SKM-1 treated with dmso at 0.1 percent for 144 hours (cell line): ENCODE measurements at regions not wholly inside any gene's neighbourhood (a gene's known extent, or its start where the extent isn't known, plus 50 kb on each side); places are given as distances from the start of the nearest gene placed in this dataset.
"Not testable (repeated sequence)": the region's sequence is repeated elsewhere in the genome, so short reads cannot be mapped to it uniquely, and the experiment has no call there.

ENCODE experiments used
- DNase-seq: peaks from one replicate; lab custom pipeline; 2025; ENCODE audit not compliant: unreplicated experiment; lab: John Stamatoyannopoulos, UW

DNA sequence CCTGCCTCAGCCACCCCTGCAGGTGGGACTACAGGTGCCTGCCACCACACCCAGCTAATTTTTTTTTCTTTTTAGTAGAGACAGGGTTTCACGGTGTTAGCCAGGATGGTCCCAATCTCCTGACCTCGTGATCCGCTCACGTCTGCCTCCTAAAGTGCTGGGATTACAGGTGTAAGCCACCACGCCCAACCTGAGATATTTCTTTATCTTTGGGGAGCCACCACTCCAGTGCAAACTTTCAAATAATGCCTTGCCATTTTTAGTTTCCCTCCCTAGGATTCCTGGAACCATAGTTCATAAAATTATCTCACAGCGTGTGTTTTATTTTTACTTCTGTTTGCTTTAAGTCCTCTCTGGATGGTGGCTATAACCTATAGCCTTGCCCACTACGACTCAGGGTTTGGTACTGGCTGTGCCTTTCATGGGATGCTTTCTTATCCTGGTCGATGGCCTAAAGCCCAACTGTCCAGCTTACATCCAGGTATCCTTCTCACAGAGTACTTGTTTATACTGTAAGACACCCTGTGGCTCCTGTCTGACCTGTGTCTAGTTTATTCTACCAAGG lies 374.7 kb upstream of the NPAP1 start:
- DNase-seq = not testable (repeated sequence)

DNA sequence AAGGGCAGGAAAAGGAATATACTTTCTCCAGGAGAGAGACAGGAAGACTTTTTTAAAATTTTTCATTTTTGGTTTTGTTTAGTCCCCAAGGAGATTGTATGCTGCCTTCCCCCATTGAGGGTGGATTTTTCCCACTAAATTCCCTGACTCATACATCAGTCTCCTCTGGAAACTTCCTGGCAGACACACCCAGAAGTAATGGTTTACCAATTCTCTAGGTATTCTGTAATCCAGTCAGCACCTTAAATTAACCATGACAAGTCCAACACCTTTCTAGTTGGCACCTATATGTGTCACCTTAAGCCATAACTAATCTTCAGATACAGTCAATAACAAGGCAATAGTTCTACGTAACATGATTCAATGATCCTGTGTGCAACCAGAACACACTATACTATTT lies 373.6 kb upstream of the NPAP1 start:
- not testable (repeated sequence) for DNase-seq

DNA sequence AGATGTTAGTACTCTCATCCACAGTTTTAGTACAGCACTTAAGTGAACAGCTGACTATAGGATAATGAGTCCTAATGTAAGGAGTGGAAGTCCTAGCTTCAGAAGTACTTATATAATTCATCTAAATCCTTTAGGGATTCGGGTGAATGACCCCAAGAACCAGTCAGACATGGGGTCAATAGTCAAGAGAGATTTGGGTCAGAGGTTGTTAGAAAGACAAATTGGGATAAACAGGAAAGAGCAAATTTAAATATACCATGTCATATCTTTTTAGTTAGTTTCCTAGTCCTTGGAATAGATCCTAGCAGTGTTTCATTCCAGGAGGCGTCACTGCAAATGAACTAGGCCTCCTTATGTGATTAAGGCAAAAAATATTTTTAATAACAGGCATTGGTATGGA lies 370.8 kb upstream of the NPAP1 start:
- DNase-seq = not testable (repeated sequence)

DNA sequence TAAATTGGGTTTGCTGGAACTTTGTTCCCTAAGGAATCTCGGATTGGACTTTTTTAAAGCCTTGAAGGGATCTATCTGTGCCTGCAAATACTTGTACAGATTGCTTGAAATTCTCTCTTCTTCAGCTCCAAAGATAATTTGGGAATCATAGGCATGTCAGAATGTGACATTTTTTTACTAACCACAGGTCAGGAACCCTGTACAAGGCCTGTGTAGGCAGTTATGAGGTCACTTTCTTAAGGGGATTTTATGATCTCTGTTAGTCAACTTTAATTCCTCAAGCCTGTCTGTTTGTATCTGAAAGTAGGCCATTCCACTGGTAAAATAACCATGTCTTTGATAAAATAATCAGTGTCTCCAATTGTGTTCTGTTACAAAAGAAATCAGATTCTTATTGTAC lies 369.9 kb upstream of the NPAP1 start:
- DNase-seq = not testable (repeated sequence)

DNA sequence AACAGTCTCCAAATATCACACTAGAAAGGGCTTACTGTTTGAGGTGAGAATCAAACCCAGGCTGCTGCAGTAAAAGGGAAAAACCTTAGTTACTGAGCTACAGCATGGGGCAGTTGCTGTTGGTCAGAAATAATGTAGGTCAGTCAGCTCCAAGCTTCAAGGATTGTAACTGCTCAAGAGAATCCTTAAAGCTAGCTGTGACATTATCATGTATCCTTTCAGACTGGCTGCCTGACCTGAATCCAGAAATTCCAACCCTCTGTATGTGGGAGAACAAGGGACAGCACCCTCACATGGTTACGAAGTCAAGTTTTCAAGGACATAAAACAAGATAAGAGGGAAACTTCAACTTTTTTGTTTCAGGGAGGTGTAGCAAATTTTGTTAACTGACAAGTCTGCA lies 365.9 kb upstream of the NPAP1 start:
- not testable (repeated sequence) for DNase-seq

DNA sequence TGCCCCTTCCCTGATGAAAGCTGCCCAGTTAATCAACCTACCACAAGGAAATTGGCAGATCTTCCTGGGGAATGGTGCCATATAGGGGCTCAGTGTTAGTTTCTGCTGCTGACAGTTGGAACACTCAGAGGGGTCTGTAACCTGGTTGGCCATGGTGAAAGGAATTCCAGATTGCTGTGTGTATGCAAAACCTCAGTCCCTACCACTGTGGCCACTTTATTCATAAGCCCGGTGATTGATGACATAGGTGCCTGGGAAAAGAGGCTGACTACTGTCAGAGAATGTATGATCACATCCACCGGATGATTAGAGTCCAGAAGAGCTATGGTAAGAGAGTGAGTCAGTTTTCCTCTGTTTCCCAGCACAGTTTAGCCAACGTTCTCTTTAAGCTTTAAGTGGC lies 363.9 kb upstream of the NPAP1 start:
- not testable (repeated sequence) for DNase-seq

DNA sequence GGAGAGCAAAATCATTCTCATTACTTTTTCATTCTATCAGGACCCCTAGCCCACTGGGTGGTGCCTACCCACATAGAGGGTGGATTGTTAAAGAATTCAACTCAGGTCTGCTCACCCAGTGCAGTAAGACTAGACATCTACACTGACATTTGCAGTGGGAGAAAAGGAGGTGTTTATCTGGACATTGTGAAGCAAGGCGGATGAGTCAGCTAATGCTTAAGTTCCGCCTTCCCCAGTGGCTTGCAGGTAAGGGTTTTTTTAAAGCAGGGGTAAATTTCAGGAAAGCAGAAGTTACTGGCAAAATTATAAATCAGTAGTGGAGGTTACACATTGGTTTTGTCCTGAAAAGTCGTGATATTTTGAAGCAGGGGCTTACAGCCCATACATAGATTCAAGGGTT lies 359.2 kb upstream of the NPAP1 start:
- DNase-seq = not testable (repeated sequence)

DNA sequence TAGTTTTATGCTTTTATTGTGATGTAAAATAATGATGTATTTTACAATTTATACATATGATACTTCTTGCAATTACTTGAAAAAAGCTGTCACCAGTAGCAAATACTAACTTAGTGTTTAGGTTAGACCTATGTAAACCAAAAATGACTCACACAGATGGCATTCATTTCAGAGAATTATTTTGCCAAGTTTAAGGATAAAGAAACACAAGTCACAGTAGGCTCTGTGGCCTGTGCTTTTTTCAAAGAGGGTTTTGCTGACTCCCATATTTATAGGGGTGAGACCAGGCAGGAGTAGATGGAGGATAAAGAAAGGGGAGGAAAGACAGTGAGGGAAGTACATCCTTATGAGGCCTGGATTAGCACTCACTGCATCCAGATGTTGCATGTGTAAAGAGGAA lies 356.6 kb upstream of the NPAP1 start:
- DNase-seq = no peak

DNA sequence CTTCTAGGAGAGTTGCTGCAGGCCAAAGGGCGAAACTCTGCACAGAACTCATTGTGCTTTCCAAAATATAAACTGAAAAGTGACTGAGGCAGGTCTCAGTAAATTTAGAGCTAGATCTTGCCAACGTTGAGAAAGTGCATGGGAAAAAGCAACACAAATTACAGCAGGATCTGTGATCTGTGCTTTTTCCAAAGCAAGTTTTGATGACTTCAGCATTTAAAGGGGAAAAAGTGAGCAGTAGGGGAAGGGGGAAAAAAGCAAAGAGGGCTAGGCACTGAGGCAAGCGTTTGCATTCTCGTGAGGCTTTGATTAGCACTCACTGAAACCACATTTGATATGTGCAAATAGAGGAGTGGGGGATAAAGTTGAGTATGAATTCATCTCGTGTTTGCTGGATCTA lies 351.5 kb upstream of the NPAP1 start:
- not testable (repeated sequence) for DNase-seq

DNA sequence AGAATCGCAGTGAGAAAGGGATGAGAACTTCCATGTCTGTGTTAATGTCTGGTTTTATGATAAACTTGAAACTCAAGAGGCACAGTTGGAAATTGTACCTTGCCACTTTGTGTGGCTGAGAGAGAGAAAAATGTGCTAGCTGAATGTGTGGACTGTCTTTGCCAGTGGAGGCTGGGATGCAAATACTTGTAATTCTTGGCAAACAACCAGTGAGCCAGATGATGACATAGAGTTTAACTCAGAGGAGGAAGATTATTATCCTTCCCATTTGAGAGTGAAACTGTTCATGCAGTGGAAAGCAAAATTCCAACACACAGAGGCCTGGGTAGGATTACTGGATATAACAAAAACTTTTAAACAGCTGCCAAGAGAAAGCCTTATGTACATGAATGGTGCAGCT lies 349.1 kb upstream of the NPAP1 start:
- not testable (repeated sequence) for DNase-seq

DNA sequence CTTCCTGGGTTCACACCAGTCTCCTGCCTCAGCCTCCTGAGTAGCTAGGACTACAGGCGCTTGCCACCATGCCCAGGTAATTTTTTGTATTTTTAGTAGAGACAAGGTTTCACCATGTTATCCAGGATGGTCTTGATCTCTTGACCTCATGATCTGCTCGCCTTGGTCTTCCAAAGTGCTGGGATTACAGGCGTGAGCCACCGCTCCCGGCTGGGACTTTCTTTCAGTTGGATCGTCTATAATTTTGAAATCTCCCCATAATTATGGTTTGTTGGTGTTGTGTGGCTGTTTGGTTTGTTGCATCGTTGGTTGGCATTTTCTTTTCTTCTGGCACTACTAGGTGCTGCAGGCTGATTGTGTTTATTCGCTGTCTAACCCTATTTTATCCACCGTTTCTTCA lies 343.6 kb upstream of the NPAP1 start:
- not testable (repeated sequence) for DNase-seq

DNA sequence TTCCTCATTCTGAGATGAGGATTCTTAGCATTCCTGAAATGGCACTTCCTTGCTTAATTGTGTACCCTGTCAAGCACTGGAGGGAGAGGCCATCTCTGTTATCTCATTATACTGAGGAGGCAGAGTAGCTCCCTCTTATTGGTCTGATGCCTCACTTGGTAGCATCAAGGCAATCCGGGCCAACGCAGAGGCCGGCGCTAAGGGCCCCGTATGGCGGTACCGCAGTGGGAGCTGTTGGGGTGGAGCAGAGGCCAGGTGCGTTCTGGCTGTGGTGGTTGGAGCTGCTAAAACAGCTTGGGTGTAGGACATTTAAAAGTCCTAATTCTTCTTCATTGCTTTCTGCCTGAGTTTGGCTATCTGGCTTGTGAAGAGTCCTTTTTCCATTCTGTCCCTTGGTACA lies 333.7 kb upstream of the NPAP1 start:
- not testable (repeated sequence) for DNase-seq

DNA sequence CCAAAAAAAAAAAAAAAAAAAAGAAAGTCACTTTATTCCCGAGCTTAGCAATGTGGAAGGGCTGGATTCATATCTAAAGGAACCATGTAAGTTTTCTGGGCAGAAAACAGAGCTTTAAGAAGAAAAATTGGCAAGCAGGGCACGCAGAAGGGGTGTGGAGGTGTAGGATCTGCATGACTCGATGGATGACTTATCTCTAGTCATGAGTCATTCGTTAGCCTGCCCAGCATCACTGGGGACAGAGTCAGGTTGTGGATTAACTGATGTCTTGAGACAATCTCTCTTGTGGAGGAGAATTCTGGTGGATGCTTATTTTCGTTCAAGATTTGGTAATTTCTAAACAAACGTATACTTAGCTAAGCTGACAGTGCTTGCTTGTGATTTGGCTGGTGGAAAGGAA lies 322.8 kb upstream of the NPAP1 start:
- not testable (repeated sequence) for DNase-seq

DNA sequence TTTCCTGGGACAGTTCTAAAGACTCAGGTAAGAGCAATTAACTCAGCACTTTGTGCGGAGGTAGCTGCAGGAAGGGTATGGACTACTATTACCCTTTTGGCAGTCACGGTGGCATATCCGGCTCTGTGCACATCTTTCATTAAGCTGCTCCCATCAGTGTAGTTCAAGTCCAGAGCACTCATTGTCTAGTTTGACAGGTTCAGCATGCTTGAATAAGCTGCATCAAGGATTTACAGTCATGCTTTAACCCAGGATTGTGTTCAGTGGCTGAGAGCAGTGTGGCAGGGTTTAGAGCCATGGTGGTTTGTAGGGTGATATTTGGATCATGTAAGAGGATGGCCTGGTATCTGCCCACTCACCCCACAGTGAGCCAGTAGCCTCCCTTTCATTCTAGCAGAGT lies 294.5 kb upstream of the NPAP1 start:
- not testable (repeated sequence) for DNase-seq

DNA sequence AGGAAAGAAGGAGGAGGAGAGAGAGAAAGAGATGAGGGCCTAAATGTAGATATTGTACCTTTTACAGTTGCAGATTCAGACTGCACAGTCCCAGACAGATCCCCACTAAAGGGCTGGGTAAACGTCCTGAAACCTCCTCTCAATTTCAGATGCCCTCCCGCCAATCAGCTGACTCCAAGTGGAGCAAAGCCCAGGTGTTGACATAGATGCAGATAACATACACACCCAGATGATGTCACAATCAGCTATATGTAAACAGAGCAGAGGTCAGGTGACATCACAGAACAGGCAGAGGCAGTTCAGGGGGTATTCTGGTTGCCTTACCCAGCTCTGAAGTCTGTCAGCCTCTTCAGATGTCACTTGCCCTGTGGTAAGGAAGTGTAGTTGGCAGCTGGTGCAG lies 290.3 kb upstream of the NPAP1 start:
- DNase-seq = not testable (repeated sequence)

DNA sequence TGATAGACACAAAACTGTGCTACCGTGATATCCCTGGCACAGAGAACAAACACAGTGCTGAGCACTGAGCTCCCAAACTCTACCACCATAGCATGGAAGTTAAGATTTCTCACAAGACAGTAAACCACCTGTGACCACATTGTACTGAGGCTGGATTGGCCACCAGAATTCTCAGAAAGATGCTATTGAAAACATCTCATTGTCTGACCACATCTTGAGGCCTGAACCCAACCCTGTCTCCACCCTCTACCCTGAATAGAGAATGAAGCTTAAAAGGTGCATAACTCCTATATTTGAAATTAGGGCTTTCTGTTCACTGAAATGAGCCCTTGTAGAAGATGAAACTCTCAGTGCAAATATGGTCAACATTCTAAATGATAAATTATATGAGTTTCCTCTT lies 281.3 kb upstream of the NPAP1 start:
- no peak for DNase-seq

DNA sequence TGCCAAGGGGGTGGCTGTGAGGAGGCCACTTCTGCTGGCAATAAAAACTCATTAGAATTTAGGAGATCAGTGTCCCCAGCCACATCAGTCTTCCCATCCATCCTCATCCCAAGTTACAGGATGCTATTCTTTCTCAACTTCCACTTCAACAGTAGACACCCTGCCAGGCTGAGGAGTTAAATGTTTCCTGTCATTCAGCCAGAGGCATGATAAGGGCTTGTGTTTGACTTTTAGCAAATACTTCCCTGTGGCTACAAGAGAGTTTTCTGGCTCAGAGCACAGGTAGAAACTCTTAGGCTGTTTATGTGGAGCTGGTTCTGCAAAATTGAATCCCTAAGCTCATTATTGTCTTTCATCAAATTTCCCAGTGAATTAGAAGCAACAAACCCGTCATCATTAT lies 262.9 kb upstream of the NPAP1 start:
- not testable (repeated sequence) for DNase-seq

DNA sequence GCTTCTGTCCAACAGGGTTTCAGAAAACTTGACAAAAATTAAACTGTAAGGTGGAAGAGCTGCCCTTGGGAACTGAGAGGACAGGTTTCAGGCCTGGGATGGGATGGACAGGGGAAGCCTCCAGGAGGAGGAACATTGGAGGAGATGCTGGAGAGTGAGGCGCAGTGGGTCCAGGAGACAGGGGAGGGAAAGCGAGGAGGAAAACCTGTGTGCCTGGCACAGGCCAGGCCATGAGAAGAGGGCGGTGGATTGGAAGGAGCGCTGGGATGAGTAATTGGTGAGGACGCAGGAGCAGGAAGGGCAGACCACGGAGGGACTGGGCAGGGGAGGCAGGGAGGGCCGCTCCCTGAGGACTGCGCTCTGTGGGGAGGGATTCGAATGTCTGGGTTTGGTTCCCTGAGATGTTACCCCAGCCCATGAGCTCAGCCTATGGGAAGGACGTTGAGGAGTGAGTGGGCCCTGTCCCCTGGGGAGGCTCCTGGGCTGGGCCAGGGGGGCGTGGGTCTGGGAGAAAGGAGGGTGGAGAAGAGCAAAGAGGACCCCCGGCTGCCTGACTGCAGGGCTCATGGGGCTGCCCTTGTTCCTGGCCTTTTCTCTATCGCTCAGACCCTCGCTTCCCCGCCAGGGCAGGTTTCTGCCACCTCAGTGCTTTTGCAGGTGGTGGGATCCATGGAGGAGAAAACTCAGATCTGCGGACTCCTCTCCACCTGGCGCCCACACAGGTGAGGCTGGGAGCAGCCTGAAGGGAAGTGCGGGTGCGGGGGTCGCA lies 249.1 kb upstream of the NPAP1 start:
- DNase-seq = not testable (repeated sequence)

DNA sequence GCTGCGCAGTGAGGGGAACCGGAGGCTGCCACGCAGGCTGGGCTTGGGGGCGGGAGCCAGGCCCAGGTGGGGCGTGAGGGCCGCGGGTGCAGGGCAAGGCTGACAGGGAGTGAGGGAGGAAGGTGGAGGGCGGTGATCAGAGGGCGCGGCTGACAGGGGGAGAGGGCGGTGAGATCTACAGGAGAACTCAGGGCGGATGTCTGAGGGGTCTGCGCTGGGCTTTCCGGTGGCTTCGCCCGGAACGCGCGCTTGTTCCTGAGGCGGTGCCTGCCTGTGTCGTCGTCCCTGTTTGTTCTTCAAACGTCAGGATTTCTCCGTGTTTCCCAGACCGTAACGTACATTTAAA lies 248.5 kb upstream of the NPAP1 start:
- not testable (repeated sequence) for DNase-seq

DNA sequence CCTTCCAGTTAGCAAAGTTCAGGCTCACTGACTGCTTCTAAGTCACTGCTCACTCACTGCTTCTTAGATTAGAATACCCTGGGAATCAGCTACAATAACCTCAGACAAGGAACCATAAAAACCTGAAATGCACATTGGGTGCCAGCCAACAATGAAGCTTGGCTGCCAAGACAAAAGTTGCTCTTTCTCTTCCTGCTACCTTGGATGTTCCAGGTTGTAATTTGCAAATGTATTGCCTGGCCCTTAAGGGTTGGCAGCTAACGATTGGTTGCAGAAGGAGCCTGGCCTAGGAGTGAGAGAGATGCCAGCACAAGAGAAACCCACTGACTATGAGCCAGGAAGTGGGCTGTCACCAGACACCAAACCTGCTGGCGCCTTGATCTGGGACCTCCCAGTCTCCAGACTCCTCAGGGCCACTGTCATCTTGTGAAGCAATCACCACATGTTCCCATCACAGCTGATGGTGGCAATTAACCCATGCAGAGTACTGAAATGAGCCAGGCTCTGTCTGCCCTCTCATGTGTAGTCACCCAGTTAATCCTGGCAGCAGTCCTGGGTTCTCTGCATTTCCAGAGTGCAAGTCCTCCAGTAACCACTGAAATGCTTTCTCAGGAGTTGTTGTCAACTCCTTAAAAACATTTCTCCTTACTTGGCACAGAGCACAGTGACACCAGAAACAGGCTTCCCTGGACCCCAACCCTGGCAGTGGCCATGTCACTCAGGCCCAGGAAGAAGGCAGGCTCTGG lies 240.3 kb upstream of the NPAP1 start:
- not testable (repeated sequence) for DNase-seq

DNA sequence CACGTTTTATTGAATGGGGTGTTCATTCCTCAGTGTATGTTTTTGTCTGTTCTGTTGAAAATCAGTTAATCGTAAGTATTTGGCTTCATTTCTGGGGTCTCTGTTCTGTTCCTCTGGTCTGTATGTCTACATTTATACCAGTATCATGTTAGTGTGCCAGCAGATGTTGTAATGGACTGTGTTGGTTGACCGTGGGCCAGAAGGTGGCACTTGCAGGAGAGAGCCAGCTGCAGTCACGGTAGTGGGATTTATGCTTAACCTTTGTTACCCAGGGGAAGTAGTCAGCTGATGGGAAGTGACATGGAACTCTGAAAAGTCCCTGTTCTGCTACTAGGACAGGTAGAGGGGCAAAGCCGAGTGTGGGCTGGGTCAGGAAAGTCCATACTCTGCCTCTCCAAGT lies 238.3 kb upstream of the NPAP1 start:
- DNase-seq = not testable (repeated sequence)

DNA sequence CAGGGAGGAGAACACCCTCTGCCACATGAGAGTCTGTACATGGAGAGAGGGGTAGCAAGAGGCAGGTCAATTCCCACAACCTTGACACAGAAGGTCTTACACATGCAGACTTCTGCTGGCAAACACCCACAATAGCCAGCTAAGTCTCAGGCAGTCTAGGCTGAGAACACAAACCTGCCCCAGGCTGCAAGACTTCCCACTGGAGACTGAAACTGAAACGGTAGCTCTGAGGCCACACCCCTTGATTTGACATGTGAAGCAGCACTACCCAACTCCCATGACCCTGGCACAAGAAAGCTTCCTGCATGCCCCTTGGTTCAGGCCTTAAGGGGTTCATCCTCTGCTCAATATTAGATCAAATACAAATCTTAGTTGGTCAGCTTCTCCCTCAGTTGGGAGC lies 237.8 kb upstream of the NPAP1 start:
- not testable (repeated sequence) for DNase-seq
